Colonic mucosa (tissue), 4 donors: ENCODE measurements at regions not wholly inside any gene's neighbourhood (a gene's known extent, or its start where the extent isn't known, plus 50 kb on each side); places are given as distances from the start of the nearest gene placed in this dataset.
A peak's percentile ranks its signal among the peaks of the same experiment; 100 is the strongest.

ENCODE experiments used
- DNase-seq: peaks from one replicate; pipeline ENCODE4 v3.0.0-alpha.2; 2020
- H3K27ac ChIP-seq: fragments of 200-600 bp; one replicate; pipeline ENCODE4 v1.8.0; 2021
- H3K27me3 ChIP-seq: fragments of 200-600 bp; one replicate; pipeline ENCODE4 v1.8.0; 2021
- H3K36me3 ChIP-seq: fragments of 200-600 bp; one replicate; pipeline ENCODE4 v1.8.0; 2021
- H3K4me1 ChIP-seq: fragments of 200-600 bp; one replicate; pipeline ENCODE4 v1.8.0; 2021; ENCODE audit warnings: mild to moderate bottlenecking
- H3K4me3 ChIP-seq: fragments of 200-600 bp; one replicate; pipeline ENCODE4 v1.8.0; 2021
- H3K9ac ChIP-seq, 2 donors: one replicate each; pipeline ENCODE4 v1.7.0; 2013; ENCODE audit warnings: control low read depth in 2 of 2, low read depth in 2 of 2, low read length in 2 of 2
- H3K9me3 ChIP-seq: fragments of 200-600 bp; one replicate; pipeline ENCODE4 v1.8.0; 2021
- intact Hi-C: fragments of 100-400 bp; cut with DNase I; formaldehyde crosslinking; loops from one replicate; pipeline ENCODE4 v1.14.1; 2022
- TF ChIP-seq, protein P1 (sequence below): fragments of 200-600 bp; IDR thresholded peaks from one replicate; pipeline ENCODE4 v1.8.0; 2022; ENCODE audit warnings: antibody characterized with exemption, mild to moderate bottlenecking
- donor health status: healthy.
- donor health status: DM: no; HTN: no; CAD: no.
- donor health status: DM: no; HTN: no; CAD: no.

DNA sequence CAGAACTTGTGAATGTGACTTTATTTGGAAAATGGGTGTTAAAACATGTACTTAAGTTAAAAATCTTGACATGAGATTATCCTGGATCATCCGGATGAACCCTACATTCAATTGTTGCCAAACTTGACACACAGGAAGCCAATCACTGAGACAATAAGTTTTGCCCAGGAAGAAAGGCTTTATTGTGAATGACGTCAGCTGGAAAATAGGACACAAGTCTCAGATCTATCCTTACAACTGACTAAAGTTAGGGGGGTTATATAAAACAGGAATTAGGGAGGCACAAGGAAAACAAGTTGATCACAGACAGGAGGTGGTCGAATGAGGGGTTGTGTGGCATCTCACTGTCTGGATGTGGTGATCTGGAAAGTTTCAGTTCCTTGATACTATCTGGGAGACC lies 126.9 kb downstream of the TTC8 start:
- no peak overlapping the region for H3K27ac ChIP-seq
- H3K4me1 ChIP-seq: no peaks in the 10 kb centered on the region
- H3K36me3 ChIP-seq: no peaks in the 10 kb centered on the region
- TF ChIP-seq, protein P1, sequence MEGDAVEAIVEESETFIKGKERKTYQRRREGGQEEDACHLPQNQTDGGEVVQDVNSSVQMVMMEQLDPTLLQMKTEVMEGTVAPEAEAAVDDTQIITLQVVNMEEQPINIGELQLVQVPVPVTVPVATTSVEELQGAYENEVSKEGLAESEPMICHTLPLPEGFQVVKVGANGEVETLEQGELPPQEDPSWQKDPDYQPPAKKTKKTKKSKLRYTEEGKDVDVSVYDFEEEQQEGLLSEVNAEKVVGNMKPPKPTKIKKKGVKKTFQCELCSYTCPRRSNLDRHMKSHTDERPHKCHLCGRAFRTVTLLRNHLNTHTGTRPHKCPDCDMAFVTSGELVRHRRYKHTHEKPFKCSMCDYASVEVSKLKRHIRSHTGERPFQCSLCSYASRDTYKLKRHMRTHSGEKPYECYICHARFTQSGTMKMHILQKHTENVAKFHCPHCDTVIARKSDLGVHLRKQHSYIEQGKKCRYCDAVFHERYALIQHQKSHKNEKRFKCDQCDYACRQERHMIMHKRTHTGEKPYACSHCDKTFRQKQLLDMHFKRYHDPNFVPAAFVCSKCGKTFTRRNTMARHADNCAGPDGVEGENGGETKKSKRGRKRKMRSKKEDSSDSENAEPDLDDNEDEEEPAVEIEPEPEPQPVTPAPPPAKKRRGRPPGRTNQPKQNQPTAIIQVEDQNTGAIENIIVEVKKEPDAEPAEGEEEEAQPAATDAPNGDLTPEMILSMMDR: no peak
- H3K27me3 ChIP-seq: no peaks in the 10 kb centered on the region
- no peaks in the 10 kb centered on the region for H3K9me3 ChIP-seq
- intact Hi-C loops: no loop called here
- no peak for DNase-seq
- no peak overlapping the region for H3K9ac ChIP-seq
- no peak overlapping the region for H3K4me3 ChIP-seq

DNA sequence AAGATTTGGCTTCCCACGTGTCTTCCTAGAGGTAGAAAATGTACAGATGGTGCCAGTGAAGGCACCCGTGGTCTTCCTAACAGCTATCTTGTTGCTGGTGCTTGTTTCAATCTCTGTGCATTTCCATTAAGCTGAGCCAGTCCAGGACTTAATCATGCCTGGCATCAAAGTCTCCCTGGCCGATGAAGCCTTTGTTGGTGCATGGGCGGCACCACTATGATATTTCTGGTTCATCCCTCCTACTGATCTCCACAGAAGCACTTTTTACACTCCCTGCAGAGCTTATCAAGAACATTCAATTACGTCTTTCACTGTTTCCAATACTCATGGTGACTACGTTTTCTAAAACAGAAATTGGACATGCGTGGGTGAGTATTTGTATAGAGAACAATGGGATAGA lies 128.4 kb downstream of the TTC8 start:
- TF ChIP-seq, protein P1: no peak
- DNase-seq: no peak
- intact Hi-C loops: no loop called here

DNA sequence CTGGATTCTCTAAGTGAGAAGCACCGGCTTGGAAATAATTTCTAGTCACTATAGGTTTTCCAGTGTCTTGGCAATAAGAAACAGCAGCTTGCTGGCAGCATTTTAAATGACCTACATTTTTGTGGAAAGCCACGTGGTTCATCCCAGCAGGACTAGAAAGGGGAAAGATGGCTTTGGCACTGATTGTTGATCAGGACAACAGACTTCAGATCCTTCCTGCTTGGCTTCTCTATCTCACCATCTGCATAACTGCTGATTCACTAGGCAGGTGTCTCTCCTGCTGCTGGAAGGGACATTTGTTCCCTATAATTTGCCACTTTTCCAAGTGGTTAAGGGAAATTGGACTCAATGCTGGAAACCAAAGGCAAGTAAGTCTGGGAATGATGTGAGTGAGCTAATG lies 131.0 kb downstream of the TTC8 start:
- TF ChIP-seq, protein P1: no peak

More for the DNA sequence above, 128.4 kb downstream of the TTC8 start:
- Histone ChIP-seq H3K27ac (no peak overlapping the region), H3K4me1 (no peaks in the 10 kb centered on the region), H3K36me3 (no peaks in the 10 kb centered on the region), H3K9me3 (no peaks in the 10 kb centered on the region), H3K27me3 (no peaks in the 10 kb centered on the region), H3K4me3 (no peak overlapping the region), H3K9ac (no peak overlapping the region)

DNA sequence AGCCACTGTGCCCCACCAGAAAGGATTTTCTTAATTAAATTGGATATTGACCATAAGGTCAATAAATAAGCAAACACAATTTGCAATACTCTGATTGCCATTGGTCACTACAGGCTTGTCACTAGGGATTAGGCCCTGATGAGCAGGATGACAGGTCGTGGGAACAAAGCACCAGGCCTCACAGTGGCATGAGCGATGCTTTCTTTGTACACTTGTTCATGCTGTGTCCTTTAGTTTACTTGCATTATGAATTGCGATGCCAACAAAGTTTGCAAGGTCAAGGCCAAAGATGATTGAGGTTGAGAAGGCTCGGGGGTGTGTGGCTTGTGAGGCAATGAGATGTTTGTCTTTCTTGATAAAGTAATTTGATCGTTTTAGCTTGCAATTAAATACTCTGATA lies 136.0 kb downstream of the TTC8 start:
- Histone ChIP-seq H3K9me3 (no peaks in the 10 kb centered on the region), H3K36me3 (no peaks in the 10 kb centered on the region), H3K4me3 (no peak overlapping the region), H3K9ac (no peak overlapping the region), H3K27ac (no peak overlapping the region), H3K4me1 (no peaks in the 10 kb centered on the region), H3K27me3 (no peaks in the 10 kb centered on the region)
- peak; percentile 27 for DNase-seq
- intact Hi-C loops: no loop called here
- TF ChIP-seq, protein P1: no peak

More for the DNA sequence above, 131.0 kb downstream of the TTC8 start:
- Histone ChIP-seq H3K9me3 (no peaks in the 10 kb centered on the region), H3K36me3 (no peaks in the 10 kb centered on the region), H3K4me3 (no peak overlapping the region), H3K27ac (no peak overlapping the region), H3K27me3 (no peaks in the 10 kb centered on the region), H3K9ac (no peak overlapping the region), H3K4me1 (no peaks in the 10 kb centered on the region)
- intact Hi-C loops: no loop called here
- no peak for DNase-seq

DNA sequence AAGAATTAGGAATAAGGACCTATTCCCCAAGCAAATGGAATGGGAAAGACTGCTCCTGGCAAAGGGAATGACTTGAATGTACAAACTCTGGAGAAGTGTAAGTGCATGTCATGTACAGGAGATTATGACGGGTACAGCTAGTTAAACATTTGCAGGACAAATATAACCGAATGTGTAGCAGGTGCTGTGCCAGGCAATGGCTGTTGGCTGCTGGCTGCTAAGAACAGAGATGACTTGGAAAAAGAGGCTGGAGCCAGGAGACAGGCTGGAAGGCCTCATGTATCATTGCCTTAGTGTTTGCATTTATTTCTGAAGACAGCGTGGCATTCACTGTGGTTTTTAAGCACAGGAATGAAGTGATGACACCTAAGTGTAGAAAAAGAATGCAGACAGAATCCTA lies 136.8 kb downstream of the TTC8 start:
- Histone ChIP-seq H3K9me3 (no peaks in the 10 kb centered on the region), H3K9ac (no peak overlapping the region), H3K36me3 (no peaks in the 10 kb centered on the region), H3K4me3 (no peak overlapping the region), H3K27me3 (no peaks in the 10 kb centered on the region), H3K27ac (no peak overlapping the region), H3K4me1 (no peaks in the 10 kb centered on the region)
- peak; percentile 46 for DNase-seq
- TF ChIP-seq, protein P1: no peak
- intact Hi-C loops: no loop called here

DNA sequence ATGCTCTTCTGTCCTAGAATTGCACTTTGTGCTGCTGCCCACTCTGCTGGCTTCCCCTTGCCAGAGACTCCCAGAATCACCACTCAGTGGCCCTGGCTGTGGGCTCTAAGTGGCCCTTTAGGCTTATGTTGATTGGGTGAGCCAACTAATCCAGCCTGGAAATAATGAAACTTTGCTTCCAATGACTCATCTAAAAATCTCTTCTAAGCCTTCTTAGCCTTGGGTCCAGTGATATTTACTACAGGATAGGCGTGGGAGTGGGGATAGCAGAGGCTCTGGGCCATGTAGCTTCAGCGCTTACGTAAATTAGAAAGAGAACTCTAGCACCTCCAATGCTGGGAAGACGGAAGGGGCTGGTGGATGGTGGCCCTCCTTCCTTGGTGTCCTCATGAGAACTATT lies 137.9 kb downstream of the TTC8 start:
- H3K9ac ChIP-seq: no peak overlapping the region
- no peaks in the 10 kb centered on the region for H3K36me3 ChIP-seq
- no peak for DNase-seq
- intact Hi-C loops: no loop called here
- no peaks in the 10 kb centered on the region for H3K27me3 ChIP-seq
- no peak overlapping the region for H3K27ac ChIP-seq
- no peak overlapping the region for H3K4me3 ChIP-seq
- no peaks in the 10 kb centered on the region for H3K4me1 ChIP-seq
- TF ChIP-seq, protein P1: no peak
- no peaks in the 10 kb centered on the region for H3K9me3 ChIP-seq
